Spleen (tissue), 7 donors: ENCODE measurements at regions not wholly inside any gene's neighbourhood (a gene's known extent, or its start where the extent isn't known, plus 50 kb on each side); places are given as distances from the start of the nearest gene placed in this dataset.

Source experiments
- CTCF ChIP-seq, 11 experiments: fragments of 200-600 bp in 7 of 11; fragments of 450-650 bp in 4 of 11; sonication (generic) in 4 of 11; IDR thresholded peaks in 8 of 11; conservative IDR thresholded peaks in 3 of 11; 1 replicate in 7 of 11; 2 replicates in 4 of 11; pipeline versions ENCODE4 v1.4.0 to v1.8.0; 2016 to 2021; ENCODE audit warnings: antibody characterized with exemption in 11 of 11, inconsistent platforms in 4 of 11, mild to moderate bottlenecking in 1 of 11
- POLR2AphosphoS5 ChIP-seq, 3 donors: sonication (generic); formaldehyde crosslinking; IDR thresholded peaks; one replicate each; pipeline ENCODE4 v1.5.1; 2017; ENCODE audit warnings: antibody characterized with exemption in 3 of 3
- donor health status: DM: no; HTN: no; CAD: no; lungs with moderate emphysema.
- donor health status: DM: no; HTN: no; CAD: no.
- donor health status: DM: no; HTN: no; CAD: no.

GRCh38 chr3:164640591-164640990 lies 437.7 kb downstream of the SI start:
- TF ChIP-seq CTCF (IDR thresholded peaks at IDR 0.05 in 8 of 11, conservative IDR thresholded peaks at IDR 0.05 in 3 of 11) (no peak), POLR2AphosphoS5 (IDR thresholded peaks at IDR 0.05) (no peak)
